Erythroblast (primary cell): ENCODE measurements at regions not wholly inside any gene's neighbourhood (a gene's known extent, or its start where the extent isn't known, plus 50 kb on each side); places are given as distances from the start of the nearest gene placed in this dataset.

Source experiments
- GATA1 ChIP-seq: IDR thresholded peaks from 2 replicates; pipeline ENCODE4 v1.6.1; 2011; ENCODE audit warnings: low read depth, mild to moderate bottlenecking, control low read depth, low read length, moderate library complexity
- POLR2A ChIP-seq: IDR thresholded peaks from 2 replicates; pipeline ENCODE4 v1.6.1; 2011; ENCODE audit warnings: mild to moderate bottlenecking, low read length

DNA sequence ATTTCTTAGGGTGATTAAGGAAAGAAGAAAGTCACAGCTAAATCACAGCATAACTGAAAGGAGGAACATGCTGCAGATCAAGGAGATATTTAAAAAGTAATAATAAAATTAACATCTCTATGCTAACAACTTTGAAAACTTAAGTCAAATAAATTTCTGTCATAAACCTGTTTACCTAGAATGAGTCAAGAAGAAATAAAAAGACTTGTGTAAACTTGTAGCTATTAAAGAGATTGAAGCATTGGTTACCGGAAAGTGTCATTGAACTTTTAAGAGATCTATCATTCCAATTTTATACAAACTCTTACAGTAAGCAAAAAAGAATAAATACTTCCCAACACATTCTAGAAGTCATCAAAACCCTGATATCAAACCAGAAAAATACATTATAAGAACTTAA, 520.1 kb upstream of the SYT4 start:
- TF ChIP-seq POLR2A (no peak), GATA1 (no peak)
